ENCODE measurements at regions not wholly inside any gene's neighbourhood (a gene's known extent, or its start where the extent isn't known, plus 50 kb on each side); places are given as distances from the start of the nearest gene placed in this dataset.

- no peak for DNase-seq (ENCODE audit: low read depth)
Measured at GRCh38 chr14:85150166-85150565, 379.8 kb upstream of the FLRT2 start.

GRCh38 chr14:85154714-85155113 is 375.2 kb upstream of the FLRT2 start:
- TF ChIP-seq CTCF (IDR thresholded peaks at IDR 0.05; ENCODE audit: insufficient read depth, low read depth, low read length, missing control alignments), result no peak
- peak; percentile 1 for DNase-seq (ENCODE audit: low read depth)
- no peak overlapping the region for H3K4me3 ChIP-seq (ENCODE audit: low read depth, low read length)

More at GRCh38 chr14:85150166-85150565, 379.8 kb upstream of the FLRT2 start:
- no peak overlapping the region for H3K4me3 ChIP-seq (ENCODE audit: low read depth, low read length)
- no peak for TF ChIP-seq CTCF (IDR thresholded peaks at IDR 0.05; ENCODE audit: insufficient read depth, low read depth, low read length, missing control alignments)

GRCh38 chr14:85156319-85156718 is 373.6 kb upstream of the FLRT2 start:
- no peak for DNase-seq (ENCODE audit: low read depth)
- no peak overlapping the region for H3K4me3 ChIP-seq (ENCODE audit: low read depth, low read length)
- no peak for TF ChIP-seq CTCF (IDR thresholded peaks at IDR 0.05; ENCODE audit: insufficient read depth, low read depth, low read length, missing control alignments)

GRCh38 chr14:85159726-85160125 is 370.2 kb upstream of the FLRT2 start:
- no peak overlapping the region for H3K4me3 ChIP-seq (ENCODE audit: low read depth, low read length)
- DNase-seq (ENCODE audit: low read depth), result no peak
- no peak for TF ChIP-seq CTCF (IDR thresholded peaks at IDR 0.05; ENCODE audit: insufficient read depth, low read depth, low read length, missing control alignments)

GRCh38 chr14:85165094-85165493 is 364.9 kb upstream of the FLRT2 start:
- no peak for TF ChIP-seq CTCF (IDR thresholded peaks at IDR 0.05; ENCODE audit: insufficient read depth, low read depth, low read length, missing control alignments)
- H3K4me3 ChIP-seq (ENCODE audit: low read depth, low read length), result no peak overlapping the region
- no peak for DNase-seq (ENCODE audit: low read depth)

GRCh38 chr14:85169381-85169780 is 360.6 kb upstream of the FLRT2 start:
- no peak for DNase-seq (ENCODE audit: low read depth)
- no peak for TF ChIP-seq CTCF (IDR thresholded peaks at IDR 0.05; ENCODE audit: insufficient read depth, low read depth, low read length, missing control alignments)
- H3K4me3 ChIP-seq (ENCODE audit: low read depth, low read length), result no peak overlapping the region

- H3K4me3 ChIP-seq (ENCODE audit: low read depth, low read length), result no peak overlapping the region
- no peak for TF ChIP-seq CTCF (IDR thresholded peaks at IDR 0.05; ENCODE audit: insufficient read depth, low read depth, low read length, missing control alignments)
- DNase-seq (ENCODE audit: low read depth), result no peak
Measured at GRCh38 chr14:85172290-85172689, 357.7 kb upstream of the FLRT2 start.

Data from GM12865 (cell line).